ENCODE measurements at regions not wholly inside any gene's neighbourhood (a gene's known extent, or its start where the extent isn't known, plus 50 kb on each side); places are given as distances from the start of the nearest gene placed in this dataset.

GRCh38 chr18:70523792-70524182, 234.9 kb downstream of the SOCS6 start:
- H3K9me2 ChIP-seq (replicated peaks; ENCODE audit: insufficient read depth, low read length): no peaks in the 10 kb centered on the region
- no peaks in the 10 kb centered on the region for H3K4me1 ChIP-seq (ENCODE audit: low read length)
- no peak overlapping the region for H3K27ac ChIP-seq (ENCODE audit: low read length)
- H3K4me2 ChIP-seq (ENCODE audit: low read depth, low read length): no peak overlapping the region
- no peaks in the 10 kb centered on the region for H4K20me1 ChIP-seq (ENCODE audit: insufficient read depth, low read length)
- no peak overlapping the region for H3K4me3 ChIP-seq (ENCODE audit: low read length)
- TF ChIP-seq EZH2 (optimal IDR thresholded peaks at IDR 0.05; ENCODE audit: low read depth, low read length) (no peak), EZH2phosphoT487 (IDR thresholded peaks at IDR 0.05; ENCODE audit: low read length) (no peak), CTCF (IDR thresholded peaks at IDR 0.05; ENCODE audit: low read length) (no peak)
- DNase-seq: no peak
- H3K9me3 ChIP-seq (replicated peaks; ENCODE audit: insufficient read depth, low read length): no peaks in the 10 kb centered on the region
- no peaks in the 10 kb centered on the region for H3K79me2 ChIP-seq (ENCODE audit: low read length)
- no peaks in the 10 kb centered on the region for H3K27me3 ChIP-seq (replicated peaks; ENCODE audit: insufficient read depth, low read length)
- H3K9ac ChIP-seq (ENCODE audit: low read length): no peak overlapping the region
- H2AFZ ChIP-seq (ENCODE audit: low read length): no peak overlapping the region
- no peaks in the 10 kb centered on the region for H3F3A ChIP-seq (ENCODE audit: insufficient read depth, low read length)
- H3K36me3 ChIP-seq (replicated peaks; ENCODE audit: insufficient read depth, low read length): no peaks in the 10 kb centered on the region

GRCh38 chr18:70523035-70523791, 234.4 kb downstream of the SOCS6 start:
- Histone ChIP-seq H3K4me3 (ENCODE audit: low read length) (no peak overlapping the region), H3K4me2 (ENCODE audit: low read depth, low read length) (no peak overlapping the region), H3K27ac (ENCODE audit: low read length) (no peak overlapping the region), H3F3A (ENCODE audit: insufficient read depth, low read length) (no peaks in the 10 kb centered on the region), H3K27me3 (replicated peaks; ENCODE audit: insufficient read depth, low read length) (no peaks in the 10 kb centered on the region), H3K4me1 (ENCODE audit: low read length) (no peaks in the 10 kb centered on the region), H2AFZ (ENCODE audit: low read length) (no peak overlapping the region), H4K20me1 (ENCODE audit: insufficient read depth, low read length) (no peaks in the 10 kb centered on the region), H3K79me2 (ENCODE audit: low read length) (no peaks in the 10 kb centered on the region), H3K36me3 (replicated peaks; ENCODE audit: insufficient read depth, low read length) (no peaks in the 10 kb centered on the region), H3K9me2 (replicated peaks; ENCODE audit: insufficient read depth, low read length) (no peaks in the 10 kb centered on the region), H3K9me3 (replicated peaks; ENCODE audit: insufficient read depth, low read length) (no peaks in the 10 kb centered on the region), H3K9ac (ENCODE audit: low read length) (no peak overlapping the region)
- TF ChIP-seq EZH2 (optimal IDR thresholded peaks at IDR 0.05; ENCODE audit: low read depth, low read length) (no peak), EZH2phosphoT487 (IDR thresholded peaks at IDR 0.05; ENCODE audit: low read length) (no peak), CTCF (IDR thresholded peaks at IDR 0.05; ENCODE audit: low read length) (no peak)
- DNase-seq: no peak

GRCh38 chr18:70522183-70522680, 233.4 kb downstream of the SOCS6 start:
- no peaks in the 10 kb centered on the region for H3K4me1 ChIP-seq (ENCODE audit: low read length)
- no peaks in the 10 kb centered on the region for H3K27me3 ChIP-seq (replicated peaks; ENCODE audit: insufficient read depth, low read length)
- H3K9ac ChIP-seq (ENCODE audit: low read length): no peak overlapping the region
- H4K20me1 ChIP-seq (ENCODE audit: insufficient read depth, low read length): no peaks in the 10 kb centered on the region
- DNase-seq: no peak
- no peak overlapping the region for H3K4me3 ChIP-seq (ENCODE audit: low read length)
- TF ChIP-seq CTCF (IDR thresholded peaks at IDR 0.05; ENCODE audit: low read length) (no peak), EZH2phosphoT487 (IDR thresholded peaks at IDR 0.05; ENCODE audit: low read length) (no peak), EZH2 (optimal IDR thresholded peaks at IDR 0.05; ENCODE audit: low read depth, low read length) (no peak)
- H3K4me2 ChIP-seq (ENCODE audit: low read depth, low read length): no peak overlapping the region
- no peaks in the 10 kb centered on the region for H3K79me2 ChIP-seq (ENCODE audit: low read length)
- no peaks in the 10 kb centered on the region for H3K9me3 ChIP-seq (replicated peaks; ENCODE audit: insufficient read depth, low read length)
- no peak overlapping the region for H2AFZ ChIP-seq (ENCODE audit: low read length)
- no peaks in the 10 kb centered on the region for H3K9me2 ChIP-seq (replicated peaks; ENCODE audit: insufficient read depth, low read length)
- H3K36me3 ChIP-seq (replicated peaks; ENCODE audit: insufficient read depth, low read length): no peaks in the 10 kb centered on the region
- no peaks in the 10 kb centered on the region for H3F3A ChIP-seq (ENCODE audit: insufficient read depth, low read length)
- H3K27ac ChIP-seq (ENCODE audit: low read length): no peak overlapping the region
